Ovary (tissue), 3 donors: ENCODE measurements at regions not wholly inside any gene's neighbourhood (a gene's known extent, or its start where the extent isn't known, plus 50 kb on each side); places are given as distances from the start of the nearest gene placed in this dataset.

ENCODE experiments used
- CTCF ChIP-seq, 3 donors: fragments of 450-650 bp in 2 of 3; fragments of 200-600 bp in 1 of 3; IDR thresholded peaks; one replicate each; pipeline versions ENCODE4 v1.5.1 to v1.8.0; 2016 to 2022; ENCODE audit warnings: antibody characterized with exemption in 3 of 3, mild to moderate bottlenecking in 1 of 3
- POLR2A ChIP-seq: fragments of 450-650 bp; IDR thresholded peaks from one replicate; pipeline ENCODE4 v1.6.1; 2017; ENCODE audit warnings: antibody characterized with exemption, mild to moderate bottlenecking, moderate library complexity
- donor health status: DM: no; HTN: no; CAD: no.

- TF ChIP-seq CTCF (IDR thresholded peaks at IDR 0.05): no peak
- no peak for TF ChIP-seq POLR2A
Measured at GRCh38 chr20:50363479-50363878, 146.7 kb upstream of the PTPN1 start.
